Retinal pigment epithelial cell (primary cell): ENCODE measurements at regions not wholly inside any gene's neighbourhood (a gene's known extent, or its start where the extent isn't known, plus 50 kb on each side); places are given as distances from the start of the nearest gene placed in this dataset.
"Not testable (repeated sequence)": the region's sequence is repeated elsewhere in the genome, so short reads cannot be mapped to it uniquely, and the experiment has no call there.

Experiments used
- DNase-seq: peaks from one replicate; pipeline ENCODE4 v3.0.0-alpha.2; 2010; ENCODE audit warnings: low read depth
- H3K4me3 ChIP-seq: 2 replicates; pipeline ENCODE4 v1.5.1; 2011; ENCODE audit warnings: mild to moderate bottlenecking, low read length, control low read depth, moderate library complexity
- TF ChIP-seq, protein P1 (sequence below): conservative IDR thresholded peaks from 2 replicates; pipeline ENCODE4 v1.5.1; 2011; ENCODE audit warnings: low read depth, low read length, control low read depth, inconsistent platforms

DNA sequence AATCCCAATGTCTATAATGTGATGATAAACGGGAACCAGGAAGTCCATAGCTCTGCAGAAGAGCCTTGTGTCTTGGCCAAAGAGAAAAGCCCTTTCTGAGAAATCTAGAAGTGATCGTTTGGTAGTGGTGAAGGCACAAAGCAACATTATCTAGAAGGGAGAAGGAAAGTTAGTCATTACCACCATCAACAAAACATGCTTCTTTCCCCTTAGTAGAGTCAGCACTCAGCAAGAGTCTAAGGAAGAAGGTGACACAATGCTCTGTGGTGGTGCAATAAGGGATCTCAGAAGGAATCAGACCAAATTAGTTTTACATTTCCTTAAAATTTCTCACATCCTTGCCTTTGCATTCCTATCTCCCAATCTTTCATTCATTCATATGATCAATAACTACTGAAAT lies 134.4 kb upstream of the PRDX6 start:
- no peak for DNase-seq
- no peak overlapping the region for H3K4me3 ChIP-seq
- TF ChIP-seq, protein P1, sequence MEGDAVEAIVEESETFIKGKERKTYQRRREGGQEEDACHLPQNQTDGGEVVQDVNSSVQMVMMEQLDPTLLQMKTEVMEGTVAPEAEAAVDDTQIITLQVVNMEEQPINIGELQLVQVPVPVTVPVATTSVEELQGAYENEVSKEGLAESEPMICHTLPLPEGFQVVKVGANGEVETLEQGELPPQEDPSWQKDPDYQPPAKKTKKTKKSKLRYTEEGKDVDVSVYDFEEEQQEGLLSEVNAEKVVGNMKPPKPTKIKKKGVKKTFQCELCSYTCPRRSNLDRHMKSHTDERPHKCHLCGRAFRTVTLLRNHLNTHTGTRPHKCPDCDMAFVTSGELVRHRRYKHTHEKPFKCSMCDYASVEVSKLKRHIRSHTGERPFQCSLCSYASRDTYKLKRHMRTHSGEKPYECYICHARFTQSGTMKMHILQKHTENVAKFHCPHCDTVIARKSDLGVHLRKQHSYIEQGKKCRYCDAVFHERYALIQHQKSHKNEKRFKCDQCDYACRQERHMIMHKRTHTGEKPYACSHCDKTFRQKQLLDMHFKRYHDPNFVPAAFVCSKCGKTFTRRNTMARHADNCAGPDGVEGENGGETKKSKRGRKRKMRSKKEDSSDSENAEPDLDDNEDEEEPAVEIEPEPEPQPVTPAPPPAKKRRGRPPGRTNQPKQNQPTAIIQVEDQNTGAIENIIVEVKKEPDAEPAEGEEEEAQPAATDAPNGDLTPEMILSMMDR: no peak

DNA sequence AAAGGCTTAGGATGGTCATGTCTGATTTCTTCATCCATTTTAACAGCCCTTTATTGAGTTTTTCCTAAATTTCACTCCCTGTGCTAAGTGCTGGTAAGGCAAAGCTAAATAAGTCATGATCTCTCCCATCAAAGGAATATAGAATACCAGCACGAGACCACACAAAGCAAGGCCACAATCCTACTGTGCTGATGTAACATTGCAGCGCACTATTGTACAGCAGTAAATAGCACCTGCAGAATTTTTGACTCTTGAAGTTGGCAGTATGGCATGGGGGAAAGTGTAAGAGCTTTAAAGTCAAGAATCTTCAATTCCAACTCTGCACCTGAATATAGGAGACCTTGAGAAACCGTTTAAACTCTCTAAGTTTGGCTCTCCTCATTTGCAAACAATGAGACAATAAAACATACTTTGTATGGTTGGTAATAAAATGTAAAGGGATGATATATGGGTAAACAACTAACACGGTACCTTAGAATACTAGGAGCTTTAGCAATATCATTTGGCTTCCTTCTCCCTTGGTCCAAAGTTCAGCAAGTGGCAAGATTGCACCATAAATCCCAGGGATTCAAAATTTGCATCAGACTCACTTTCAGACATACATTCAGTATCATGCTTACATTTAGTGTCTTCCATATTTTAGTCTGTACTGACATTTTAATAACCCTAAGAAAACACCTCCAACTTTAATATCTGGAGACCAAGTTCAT lies 132.9 kb upstream of the PRDX6 start:
- TF ChIP-seq, protein P1: no peak
- H3K4me3 ChIP-seq: no peak overlapping the region
- DNase-seq: no peak

DNA sequence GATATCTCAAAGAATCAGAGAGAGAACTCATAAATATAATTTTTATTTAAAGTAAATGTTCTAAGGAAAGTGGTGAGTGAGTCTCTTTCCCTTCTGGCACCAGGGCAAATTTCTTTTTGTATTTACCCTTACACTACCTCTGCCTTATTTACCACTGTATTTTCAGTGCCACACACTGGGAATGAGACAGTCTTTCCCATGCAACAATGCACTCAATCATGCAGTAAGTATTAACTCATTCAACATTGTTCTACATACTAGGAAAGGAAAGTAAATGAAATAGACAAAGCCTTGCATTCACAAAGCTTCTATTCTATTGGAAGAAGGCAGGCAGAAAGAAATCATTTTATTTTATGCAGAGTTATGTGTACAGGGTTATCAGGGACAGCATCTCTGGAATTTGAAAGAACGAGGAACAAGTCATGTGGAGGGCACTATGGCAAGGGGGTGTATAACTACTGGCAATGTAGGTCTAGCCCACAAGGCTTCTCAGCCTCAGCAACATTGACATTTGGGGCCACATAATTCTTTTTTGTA lies 129.8 kb upstream of the PRDX6 start:
- DNase-seq: no peak
- TF ChIP-seq, protein P1: no peak
- no peak overlapping the region for H3K4me3 ChIP-seq

DNA sequence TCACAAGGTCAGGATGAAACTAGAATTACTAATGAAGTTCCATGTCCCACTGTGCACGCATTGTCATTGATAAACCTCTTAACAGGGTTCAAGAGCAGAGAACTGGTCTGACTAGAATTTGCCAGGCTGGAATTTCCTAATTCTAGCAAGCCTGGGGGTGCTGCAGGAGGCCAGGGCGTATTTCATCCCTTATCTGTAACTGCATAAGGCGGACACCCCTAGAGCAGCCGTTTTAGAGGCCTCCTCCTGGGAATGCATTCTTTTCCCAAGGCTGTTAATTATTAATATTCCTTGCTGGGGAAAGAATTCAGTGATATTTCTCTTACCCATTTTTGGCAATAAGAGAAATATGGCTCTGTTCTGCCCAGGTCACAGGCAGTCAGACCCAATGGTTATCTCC lies 124.5 kb upstream of the PRDX6 start:
- H3K4me3 ChIP-seq, DNase-seq: not testable (repeated sequence)

DNA sequence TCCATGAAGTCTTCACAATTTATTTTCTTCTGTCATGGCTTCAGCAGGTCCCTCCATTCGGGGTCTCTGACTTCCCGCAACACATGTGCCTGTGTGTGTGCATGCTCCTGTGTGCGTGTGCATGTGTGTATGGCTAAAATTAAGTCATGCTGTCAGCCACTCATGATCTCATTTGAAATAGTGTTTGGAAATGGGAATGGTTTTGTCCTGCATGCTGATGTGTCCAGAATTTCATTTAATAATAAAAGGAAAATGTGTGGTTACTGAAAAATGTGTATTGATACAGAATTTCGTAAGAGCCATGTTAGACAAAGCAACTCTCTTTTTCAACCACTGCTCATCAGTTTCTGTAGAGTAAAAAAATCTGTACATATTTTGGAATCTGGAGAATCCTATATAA lies 123.8 kb upstream of the PRDX6 start:
- TF ChIP-seq, protein P1: no peak
- no peak overlapping the region for H3K4me3 ChIP-seq
- no peak for DNase-seq

DNA sequence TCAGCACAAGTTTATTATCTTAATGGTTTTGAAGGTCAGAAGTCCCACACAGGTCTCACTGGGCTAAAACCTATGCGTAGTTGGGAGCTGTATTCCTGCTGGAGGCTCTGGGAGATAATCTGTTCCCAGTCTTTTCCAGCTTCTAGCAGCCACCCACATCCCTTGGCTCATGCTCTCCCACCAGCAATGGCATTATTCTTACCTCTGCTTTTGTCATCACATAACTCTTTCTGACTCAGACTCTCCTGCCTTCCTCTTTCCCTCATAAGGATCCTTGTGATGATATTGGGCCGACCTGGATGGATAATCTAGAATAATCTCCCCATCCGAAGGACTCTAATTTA lies 122.2 kb upstream of the PRDX6 start:
- DNase-seq: no peak
- TF ChIP-seq, protein P1: no peak
- no peak overlapping the region for H3K4me3 ChIP-seq

DNA sequence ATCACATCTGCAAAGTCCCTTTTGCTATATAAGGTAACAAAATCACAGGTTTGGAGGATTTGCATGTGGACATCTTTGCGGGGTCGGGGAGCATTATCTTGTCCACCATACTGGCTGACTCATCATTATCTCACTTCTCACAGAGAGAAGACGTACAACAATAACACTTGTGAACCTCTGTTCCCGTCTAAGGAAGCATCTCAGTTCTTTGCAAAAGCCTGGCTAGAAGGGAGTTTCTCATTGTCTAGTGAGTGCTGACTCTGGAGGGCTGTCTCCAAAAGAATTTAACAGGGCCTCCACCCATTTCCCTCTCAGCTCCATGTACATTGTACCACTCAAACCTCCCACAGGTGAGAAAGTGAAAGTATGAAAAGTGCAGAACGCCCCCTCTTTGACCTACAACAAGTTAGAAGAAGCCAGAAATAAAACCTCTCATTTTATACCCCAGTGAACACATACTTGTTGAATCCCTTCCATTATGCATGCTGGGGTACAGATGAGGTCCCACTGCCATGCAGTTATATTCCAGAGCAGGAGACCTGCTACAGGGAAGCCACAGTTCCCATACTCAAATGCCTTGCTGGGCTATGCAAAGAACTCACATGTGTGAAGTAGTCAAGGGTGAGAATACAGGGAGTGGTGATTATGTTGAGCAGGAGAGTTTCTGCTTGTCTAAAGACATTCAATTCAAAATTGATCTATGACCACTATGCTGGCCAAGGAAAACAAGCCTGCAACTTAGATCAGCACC lies 121.7 kb upstream of the PRDX6 start:
- DNase-seq: no peak
- no peak overlapping the region for H3K4me3 ChIP-seq
- TF ChIP-seq, protein P1: no peak
